ENCODE measurements at regions not wholly inside any gene's neighbourhood (a gene's known extent, or its start where the extent isn't known, plus 50 kb on each side); places are given as distances from the start of the nearest gene placed in this dataset.
"Not testable (repeated sequence)": the region's sequence is repeated elsewhere in the genome, so short reads cannot be mapped to it uniquely, and the experiment has no call there.

- DNase-seq = no peak
Measured at GRCh38 chr5:163022582-163023128, 414.7 kb upstream of the CCNG1 start.

- DNase-seq = no peak
Measured at GRCh38 chr5:163023846-163024245, 413.5 kb upstream of the CCNG1 start.

- no peak for DNase-seq
Measured at GRCh38 chr5:163024936-163025335, 412.5 kb upstream of the CCNG1 start.

- DNase-seq = peak; percentile 1
Measured at GRCh38 chr5:163033656-163034055, 403.7 kb upstream of the CCNG1 start.

GRCh38 chr5:163041254-163041653, 396.1 kb upstream of the CCNG1 start:
- no peak for DNase-seq

- peak; percentile 28 for DNase-seq
Measured at GRCh38 chr5:163079618-163080017, 357.8 kb upstream of the CCNG1 start.

- DNase-seq = no peak
Measured at GRCh38 chr5:163089230-163089629, 348.2 kb upstream of the CCNG1 start.

GRCh38 chr5:163089926-163090325, 347.5 kb upstream of the CCNG1 start:
- DNase-seq = no peak

- DNase-seq = no peak
Measured at GRCh38 chr5:163094492-163095180, 342.8 kb upstream of the CCNG1 start.

- DNase-seq = peak; percentile 25
Measured at GRCh38 chr5:163104464-163104863, 332.9 kb upstream of the CCNG1 start.

GRCh38 chr5:163105456-163105855, 331.9 kb upstream of the CCNG1 start:
- DNase-seq = no peak

- DNase-seq = peak; percentile 1
Measured at GRCh38 chr5:163106098-163106497, 331.3 kb upstream of the CCNG1 start.

- DNase-seq = no peak
Measured at GRCh38 chr5:163108351-163108750, 329.0 kb upstream of the CCNG1 start.

- DNase-seq = no peak
Measured at GRCh38 chr5:163115011-163115410, 322.4 kb upstream of the CCNG1 start.

- DNase-seq = not testable (repeated sequence)
Measured at GRCh38 chr5:163116618-163117017, 320.8 kb upstream of the CCNG1 start.

- no peak for DNase-seq
Measured at GRCh38 chr5:163134061-163134460, 303.3 kb upstream of the CCNG1 start.

GRCh38 chr5:163135849-163136248, 301.5 kb upstream of the CCNG1 start:
- DNase-seq = no peak

GRCh38 chr5:163161512-163161911, 275.9 kb upstream of the CCNG1 start:
- no peak for DNase-seq

- no peak for DNase-seq
Measured at GRCh38 chr5:163162645-163163044, 274.8 kb upstream of the CCNG1 start.

GRCh38 chr5:163163858-163164257, 273.5 kb upstream of the CCNG1 start:
- no peak for DNase-seq

- no peak for DNase-seq
Measured at GRCh38 chr5:163165277-163165676, 272.1 kb upstream of the CCNG1 start.

GRCh38 chr5:163170161-163170560, 267.2 kb upstream of the CCNG1 start:
- DNase-seq = not testable (repeated sequence)

GRCh38 chr5:163172540-163173338, 264.7 kb upstream of the CCNG1 start:
- no peak for DNase-seq

- DNase-seq = no peak
Measured at GRCh38 chr5:163177971-163178370, 259.4 kb upstream of the CCNG1 start.

All from hematopoietic multipotent progenitor cell treated with erythropoietin and hydrocortisone succinate and interleukin-3 and kit ligand, for 4 days (in vitro differentiated cells).